Endothelial cell of umbilical vein (primary cell): ENCODE measurements at regions not wholly inside any gene's neighbourhood (a gene's known extent, or its start where the extent isn't known, plus 50 kb on each side); places are given as distances from the start of the nearest gene placed in this dataset.

Experiments
- CTCF ChIP-seq, 2 donors: IDR thresholded peaks; 1 replicate in 1 of 2; 2 replicates in 1 of 2; pipeline ENCODE4 v1.5.1; 2011; ENCODE audit warnings: low read length in 2 of 2, mild to moderate bottlenecking in 2 of 2, moderate library complexity in 2 of 2, control low read depth in 1 of 2, inconsistent platforms in 1 of 2, low read depth in 1 of 2; ENCODE audit not compliant: insufficient read depth in 1 of 2; ENCODE audit errors: extremely low read depth in 1 of 2
- EZH2 ChIP-seq: IDR thresholded peaks from 2 replicates; pipeline ENCODE4 v1.6.1; 2012; ENCODE audit warnings: borderline replicate concordance, low read depth, mild to moderate bottlenecking, moderate library complexity, low read length, inconsistent platforms; ENCODE audit not compliant: severe bottlenecking
- JUN ChIP-seq: IDR thresholded peaks from 2 replicates; pipeline ENCODE4 v1.6.1; 2011; ENCODE audit warnings: borderline replicate concordance, low read depth; ENCODE audit not compliant: insufficient read length, insufficient read depth
- MYC ChIP-seq: IDR thresholded peaks from one replicate; pipeline ENCODE4 v1.6.1; 2011; ENCODE audit warnings: mild to moderate bottlenecking, low read depth, low read length
- POLR2A ChIP-seq: IDR thresholded peaks from 2 replicates; pipeline ENCODE4 v1.6.1; 2012; ENCODE audit warnings: low read depth, mild to moderate bottlenecking, control low read depth, low read length
- POLR2AphosphoS5 ChIP-seq: IDR thresholded peaks from 2 replicates; pipeline ENCODE4 v1.6.1; 2012; ENCODE audit warnings: low read depth, mild to moderate bottlenecking, control low read depth, low read length, moderate library complexity; ENCODE audit not compliant: insufficient read depth

- TF ChIP-seq CTCF (IDR thresholded peaks at IDR 0.05; ENCODE audit: extremely low read depth in 1 of 2, insufficient read depth in 1 of 2, low read depth in 1 of 2, low read length in 2 of 2) (no peak), POLR2A (no peak), JUN (no peak), MYC (no peak), EZH2 (no peak), POLR2AphosphoS5 (no peak)
Observed at GRCh38 chr7:89966067-89966664, 188.1 kb upstream of the STEAP1 start.
